ENCODE measurements at regions not wholly inside any gene's neighbourhood (a gene's known extent, or its start where the extent isn't known, plus 50 kb on each side); places are given as distances from the start of the nearest gene placed in this dataset.

DNA sequence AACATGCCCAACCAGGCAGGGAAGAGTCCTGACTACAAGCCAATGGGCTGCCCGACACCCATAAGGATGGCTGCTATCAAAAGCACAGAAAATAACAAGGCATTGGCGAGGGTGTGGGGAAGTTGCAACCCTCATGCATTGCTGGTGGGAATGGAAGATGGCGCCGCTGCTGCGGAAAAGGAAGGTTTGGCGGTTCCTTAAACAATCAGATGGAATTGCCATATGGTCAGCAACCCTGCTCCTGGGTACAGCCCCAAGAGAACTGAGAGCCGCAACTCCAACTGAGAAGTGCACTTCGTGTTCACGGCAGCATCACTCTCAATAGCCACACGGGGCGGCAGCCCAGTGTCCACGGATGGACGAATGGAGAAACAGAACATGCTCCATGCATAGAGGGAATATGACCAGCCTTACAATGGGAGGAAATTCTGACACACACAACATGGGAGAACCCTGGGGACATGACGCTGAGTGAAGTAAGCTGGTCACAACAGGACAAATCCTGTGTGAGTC lies 193.3 kb downstream of the RBFOX3 start:
- TF ChIP-seq, protein P1, sequence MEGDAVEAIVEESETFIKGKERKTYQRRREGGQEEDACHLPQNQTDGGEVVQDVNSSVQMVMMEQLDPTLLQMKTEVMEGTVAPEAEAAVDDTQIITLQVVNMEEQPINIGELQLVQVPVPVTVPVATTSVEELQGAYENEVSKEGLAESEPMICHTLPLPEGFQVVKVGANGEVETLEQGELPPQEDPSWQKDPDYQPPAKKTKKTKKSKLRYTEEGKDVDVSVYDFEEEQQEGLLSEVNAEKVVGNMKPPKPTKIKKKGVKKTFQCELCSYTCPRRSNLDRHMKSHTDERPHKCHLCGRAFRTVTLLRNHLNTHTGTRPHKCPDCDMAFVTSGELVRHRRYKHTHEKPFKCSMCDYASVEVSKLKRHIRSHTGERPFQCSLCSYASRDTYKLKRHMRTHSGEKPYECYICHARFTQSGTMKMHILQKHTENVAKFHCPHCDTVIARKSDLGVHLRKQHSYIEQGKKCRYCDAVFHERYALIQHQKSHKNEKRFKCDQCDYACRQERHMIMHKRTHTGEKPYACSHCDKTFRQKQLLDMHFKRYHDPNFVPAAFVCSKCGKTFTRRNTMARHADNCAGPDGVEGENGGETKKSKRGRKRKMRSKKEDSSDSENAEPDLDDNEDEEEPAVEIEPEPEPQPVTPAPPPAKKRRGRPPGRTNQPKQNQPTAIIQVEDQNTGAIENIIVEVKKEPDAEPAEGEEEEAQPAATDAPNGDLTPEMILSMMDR (IDR thresholded peaks at IDR 0.05): no peak
- no peak for TF ChIP-seq POLR2A (IDR thresholded peaks at IDR 0.05)
